Hematopoietic multipotent progenitor cell treated with erythropoietin and hydrocortisone succinate and interleukin-3 and kit ligand, for 17 days (in vitro differentiated cells): ENCODE measurements at regions not wholly inside any gene's neighbourhood (a gene's known extent, or its start where the extent isn't known, plus 50 kb on each side); places are given as distances from the start of the nearest gene placed in this dataset.

ENCODE experiments used
- DNase-seq: peaks from one replicate; pipeline ENCODE4 v3.0.0-alpha.2; 2015; ENCODE audit warnings: low spot score

- DNase-seq: no peak
Observed at GRCh38 chr10:33126742-33127141, 168.7 kb upstream of the ITGB1 start.

DNA sequence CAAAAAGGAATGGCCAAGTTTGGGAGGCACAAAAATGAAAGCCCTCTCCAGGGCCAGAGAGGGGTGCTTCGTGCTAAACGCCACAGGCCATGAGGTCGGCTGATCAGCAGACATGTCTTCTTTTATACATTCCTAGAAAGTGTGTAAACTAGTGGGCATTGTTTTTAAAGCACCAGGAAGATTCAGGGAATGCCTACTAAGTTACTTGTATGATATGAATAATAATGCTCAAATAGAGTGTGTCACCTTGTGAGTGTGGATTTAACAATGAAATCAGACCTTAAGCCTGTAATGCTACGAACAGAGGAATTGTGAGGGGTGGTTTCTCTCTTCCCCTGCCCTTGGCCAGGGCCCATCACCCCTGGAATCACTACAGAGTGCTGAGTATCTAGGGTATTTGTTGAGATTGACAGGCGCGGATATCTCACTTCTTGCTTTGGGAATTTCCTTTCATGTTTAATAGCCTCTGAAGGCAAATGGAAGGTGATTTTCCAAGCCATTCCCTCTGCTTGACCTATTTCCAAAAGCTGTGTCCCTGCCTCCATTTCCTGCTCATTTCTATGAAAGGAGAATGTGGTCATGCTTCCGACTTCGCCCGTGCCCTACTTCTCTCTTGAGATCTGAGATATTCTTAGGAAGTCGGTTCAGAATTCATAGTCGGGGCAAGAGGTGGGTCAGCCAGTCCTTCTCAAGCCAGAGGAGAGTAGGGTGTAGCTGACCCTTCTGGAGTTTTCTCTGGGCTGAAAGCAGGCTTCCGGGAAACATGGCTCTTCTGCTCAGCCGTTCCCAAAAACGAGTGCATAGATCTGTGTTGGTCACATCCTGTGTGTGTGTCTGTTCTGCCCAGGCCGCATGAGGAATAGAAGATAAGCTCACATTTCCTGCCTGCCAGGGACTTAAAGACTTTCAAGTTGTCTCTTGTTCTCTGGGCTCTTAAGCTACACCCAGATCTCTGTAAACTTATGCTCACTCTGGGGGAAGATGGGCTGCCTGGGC lies 167.8 kb upstream of the ITGB1 start:
- DNase-seq: no peak

DNA sequence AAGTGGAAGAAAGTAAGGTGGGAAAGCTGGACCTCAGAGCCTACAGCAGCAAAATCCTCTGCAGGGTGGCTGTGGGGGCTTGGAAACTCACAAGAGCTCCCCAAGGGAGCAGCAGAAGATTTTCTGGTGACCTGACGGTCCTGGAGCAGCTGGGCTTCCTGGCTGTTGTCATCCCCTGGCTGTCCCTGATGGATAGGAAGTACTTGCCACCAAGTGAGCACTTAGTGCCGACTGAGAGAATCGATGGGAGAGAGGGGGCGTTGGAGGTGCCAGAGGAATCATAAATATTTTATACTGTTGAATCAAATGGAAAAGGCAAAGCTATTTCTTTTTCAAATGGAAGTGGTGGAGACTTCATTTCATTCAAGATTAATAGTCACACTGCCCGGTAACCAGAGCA lies 167.1 kb upstream of the ITGB1 start:
- no peak for DNase-seq

GRCh38 chr10:33123680-33124079 lies 165.7 kb upstream of the ITGB1 start:
- DNase-seq: no peak

GRCh38 chr10:33122014-33122809 lies 164.2 kb upstream of the ITGB1 start:
- DNase-seq: no peak

GRCh38 chr10:33120700-33121099 lies 162.7 kb upstream of the ITGB1 start:
- DNase-seq: no peak

GRCh38 chr10:33120275-33120674 lies 162.2 kb upstream of the ITGB1 start:
- no peak for DNase-seq

- no peak for DNase-seq
Observed at GRCh38 chr10:33117816-33118215, 159.8 kb upstream of the ITGB1 start.

DNA sequence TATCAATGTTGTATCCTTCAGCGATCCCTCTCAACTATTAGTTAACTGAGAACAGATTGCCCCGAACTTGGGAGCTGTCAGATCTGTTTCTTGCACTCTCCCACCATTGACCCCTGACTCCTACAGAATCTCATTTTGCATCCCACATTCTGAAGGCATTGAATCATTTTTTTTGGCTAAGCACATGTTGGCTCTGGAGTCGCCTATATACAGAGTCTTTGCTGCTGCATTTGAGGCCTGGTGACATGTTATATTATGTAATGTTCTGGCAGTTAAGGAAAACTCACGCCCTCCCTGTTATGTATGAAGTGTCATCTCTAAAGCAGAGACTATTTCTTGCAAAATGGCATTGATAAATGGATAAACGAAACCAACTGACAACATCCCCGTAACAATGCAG lies 159.2 kb upstream of the ITGB1 start:
- no peak for DNase-seq

DNA sequence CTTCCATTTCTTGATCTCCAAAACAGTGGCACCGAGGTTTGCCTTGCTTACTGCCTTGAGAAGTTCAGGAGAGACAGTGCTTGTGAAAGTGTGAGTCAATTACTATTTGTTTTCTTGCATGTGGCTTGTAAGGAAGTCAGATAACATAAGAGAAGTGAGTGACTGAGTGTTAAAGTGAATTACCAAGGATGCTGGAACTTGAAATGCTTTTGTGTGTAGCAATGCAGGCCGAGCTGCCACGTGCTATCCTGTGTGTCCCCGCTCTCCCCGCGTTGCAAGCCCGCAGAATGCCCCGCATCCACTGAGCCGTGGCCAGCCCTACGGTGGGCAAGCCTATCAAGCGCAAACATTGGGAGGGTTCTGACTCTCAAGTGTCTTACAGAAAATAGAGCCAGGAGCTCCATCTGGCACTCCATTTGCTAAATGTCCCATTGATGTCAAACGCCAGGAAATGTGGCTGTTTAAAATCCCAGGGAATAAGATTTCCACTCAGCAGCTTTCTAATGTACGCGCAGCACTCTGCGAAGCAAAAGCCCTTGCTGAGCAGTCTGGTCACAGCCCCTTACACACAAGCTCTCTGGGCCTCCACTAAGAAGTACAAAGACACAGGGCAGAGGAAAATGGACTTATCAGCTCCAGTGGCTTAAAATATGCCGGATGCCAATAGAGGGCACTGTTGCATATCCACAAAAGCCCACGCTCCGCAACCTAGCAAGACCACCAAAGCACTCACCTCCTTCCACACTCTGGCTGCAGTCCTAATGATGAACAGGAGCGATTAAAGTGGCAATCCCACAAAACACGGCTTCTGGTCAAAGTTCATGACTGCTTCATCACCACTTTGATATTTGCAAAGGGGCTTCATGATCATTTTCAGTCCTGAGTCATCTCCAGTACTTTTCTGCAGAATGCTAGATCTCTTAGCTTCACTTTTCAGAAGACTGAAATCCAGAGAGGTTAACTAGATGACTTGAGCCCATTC lies 158.0 kb upstream of the ITGB1 start:
- DNase-seq: no peak

DNA sequence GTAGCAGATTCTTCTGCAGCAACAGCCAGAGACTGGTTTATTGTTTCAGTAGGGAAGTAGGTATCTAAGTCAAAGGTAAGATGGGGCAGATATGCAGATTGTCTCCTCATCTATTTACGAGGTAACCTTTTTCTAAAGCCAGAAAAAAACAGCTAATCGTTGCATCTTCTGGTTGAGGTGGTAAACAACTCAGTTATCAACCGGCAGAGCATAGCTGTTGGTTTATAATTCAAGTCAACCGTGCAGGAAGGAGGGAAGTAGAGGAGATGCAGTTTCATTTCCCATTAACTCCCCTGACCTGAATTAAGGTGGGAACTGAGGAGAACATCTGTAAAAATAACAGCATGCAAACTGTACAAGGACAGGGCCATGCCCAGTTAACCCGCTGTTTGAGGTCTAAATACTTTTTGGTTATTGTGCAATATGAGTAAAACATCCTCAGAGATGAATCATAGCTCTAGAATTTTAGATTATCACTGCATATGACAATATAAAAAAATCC lies 156.5 kb upstream of the ITGB1 start:
- DNase-seq: no peak

GRCh38 chr10:33113466-33113865 lies 155.4 kb upstream of the ITGB1 start:
- no peak for DNase-seq

GRCh38 chr10:33112831-33113455 lies 154.9 kb upstream of the ITGB1 start:
- DNase-seq: no peak

DNA sequence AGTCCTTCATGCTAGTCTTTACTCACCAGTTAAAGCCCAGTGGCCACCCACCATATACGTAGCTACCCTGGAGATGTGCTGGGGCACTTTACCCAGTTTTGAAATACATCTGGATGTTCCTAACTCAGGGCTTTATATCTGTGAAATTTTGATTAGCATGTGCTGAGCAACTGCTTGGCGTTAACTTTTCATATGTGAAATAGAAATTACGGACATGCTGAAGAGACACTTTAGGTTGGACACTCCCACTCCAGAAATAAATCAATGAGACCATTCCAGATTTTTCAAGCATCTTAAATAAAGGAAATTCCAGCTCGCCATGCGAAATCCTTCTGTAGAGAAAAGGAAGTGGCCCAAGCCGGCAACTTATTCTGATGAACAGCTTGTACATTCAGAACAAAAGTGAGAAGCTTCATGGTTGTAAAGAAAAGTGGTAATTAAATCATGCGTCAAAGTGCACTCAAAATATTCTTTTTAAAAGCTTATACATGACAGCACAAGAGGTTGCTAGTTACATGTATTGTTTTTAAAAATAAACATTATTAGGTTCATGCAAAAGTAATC lies 153.5 kb upstream of the ITGB1 start:
- no peak for DNase-seq

GRCh38 chr10:33109788-33110469 lies 151.9 kb upstream of the ITGB1 start:
- DNase-seq: no peak

GRCh38 chr10:33109384-33109783 lies 151.4 kb upstream of the ITGB1 start:
- DNase-seq: no peak

DNA sequence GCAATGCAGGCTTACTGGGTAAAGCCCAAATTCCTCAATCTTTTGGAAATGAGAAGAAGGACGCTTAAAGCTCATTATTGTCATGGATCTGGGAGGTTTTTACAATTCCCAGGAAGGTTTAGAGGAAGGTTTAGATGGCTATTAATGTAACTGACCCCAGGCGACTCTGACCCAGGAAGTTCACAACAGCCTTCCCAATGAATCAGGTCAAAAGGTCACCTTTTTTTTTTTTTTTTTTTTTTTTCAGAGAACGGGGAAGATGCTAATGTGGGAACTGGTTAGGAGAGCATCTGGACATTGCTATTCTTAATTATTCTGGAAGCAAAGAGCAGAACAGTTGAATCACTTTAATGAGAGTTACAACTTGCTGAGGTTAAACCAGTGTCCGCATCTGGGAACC lies 149.9 kb upstream of the ITGB1 start:
- DNase-seq: no peak

GRCh38 chr10:33106767-33107166 lies 148.7 kb upstream of the ITGB1 start:
- DNase-seq: no peak

- DNase-seq: no peak
Observed at GRCh38 chr10:33103863-33104379, 145.9 kb upstream of the ITGB1 start.

- no peak for DNase-seq
Observed at GRCh38 chr10:33102071-33102470, 144.0 kb upstream of the ITGB1 start.
